ENCODE measurements at regions not wholly inside any gene's neighbourhood (a gene's known extent, or its start where the extent isn't known, plus 50 kb on each side); places are given as distances from the start of the nearest gene placed in this dataset.

DNA sequence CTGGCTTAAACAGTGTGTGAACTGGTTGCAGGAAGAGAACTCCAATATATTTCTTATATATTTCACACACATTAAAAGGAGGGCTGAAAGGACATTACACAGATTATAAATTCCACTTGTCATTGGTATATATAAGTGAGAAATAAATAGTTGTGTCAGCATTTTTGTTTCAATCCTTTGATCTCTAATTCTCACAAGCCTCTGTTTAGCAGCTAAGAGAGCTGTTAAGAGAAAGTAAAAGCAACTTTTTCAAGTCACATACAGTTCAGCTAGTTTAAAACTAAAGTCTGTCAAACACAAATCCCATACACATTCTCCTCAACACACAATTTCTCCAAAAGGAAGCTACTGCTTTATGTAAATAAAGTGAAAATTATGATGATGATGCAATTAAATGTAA, 70.5 kb upstream of the CCDC39 start:
- Histone ChIP-seq H3K9me3 (ENCODE audit: control insufficient read depth, insufficient read depth, low read depth, low read length) (no peaks in the 10 kb centered on the region), H3K4me1 (ENCODE audit: control insufficient read depth, insufficient read depth, low read length) (no peaks in the 10 kb centered on the region), H3K4me3 (ENCODE audit: low read depth, low read length) (no peak overlapping the region), H3K36me3 (ENCODE audit: control insufficient read depth in 2 of 2, insufficient read depth in 1 of 2, low read length in 2 of 2) (no peaks in the 10 kb centered on the region), H3K27ac (ENCODE audit: extremely low read depth, low read depth, low read length) (no peak overlapping the region)
- CTCF ChIA-PET = no interaction called here
- TF ChIP-seq, protein P1, sequence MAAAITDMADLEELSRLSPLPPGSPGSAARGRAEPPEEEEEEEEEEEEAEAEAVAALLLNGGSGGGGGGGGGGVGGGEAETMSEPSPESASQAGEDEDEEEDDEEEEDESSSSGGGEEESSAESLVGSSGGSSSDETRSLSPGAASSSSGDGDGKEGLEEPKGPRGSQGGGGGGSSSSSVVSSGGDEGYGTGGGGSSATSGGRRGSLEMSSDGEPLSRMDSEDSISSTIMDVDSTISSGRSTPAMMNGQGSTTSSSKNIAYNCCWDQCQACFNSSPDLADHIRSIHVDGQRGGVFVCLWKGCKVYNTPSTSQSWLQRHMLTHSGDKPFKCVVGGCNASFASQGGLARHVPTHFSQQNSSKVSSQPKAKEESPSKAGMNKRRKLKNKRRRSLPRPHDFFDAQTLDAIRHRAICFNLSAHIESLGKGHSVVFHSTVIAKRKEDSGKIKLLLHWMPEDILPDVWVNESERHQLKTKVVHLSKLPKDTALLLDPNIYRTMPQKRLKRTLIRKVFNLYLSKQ (tag by site-specific recombination; IDR thresholded peaks at IDR 0.05; ENCODE audit: borderline replicate concordance) = no peak
- TF ChIP-seq, protein P2, sequence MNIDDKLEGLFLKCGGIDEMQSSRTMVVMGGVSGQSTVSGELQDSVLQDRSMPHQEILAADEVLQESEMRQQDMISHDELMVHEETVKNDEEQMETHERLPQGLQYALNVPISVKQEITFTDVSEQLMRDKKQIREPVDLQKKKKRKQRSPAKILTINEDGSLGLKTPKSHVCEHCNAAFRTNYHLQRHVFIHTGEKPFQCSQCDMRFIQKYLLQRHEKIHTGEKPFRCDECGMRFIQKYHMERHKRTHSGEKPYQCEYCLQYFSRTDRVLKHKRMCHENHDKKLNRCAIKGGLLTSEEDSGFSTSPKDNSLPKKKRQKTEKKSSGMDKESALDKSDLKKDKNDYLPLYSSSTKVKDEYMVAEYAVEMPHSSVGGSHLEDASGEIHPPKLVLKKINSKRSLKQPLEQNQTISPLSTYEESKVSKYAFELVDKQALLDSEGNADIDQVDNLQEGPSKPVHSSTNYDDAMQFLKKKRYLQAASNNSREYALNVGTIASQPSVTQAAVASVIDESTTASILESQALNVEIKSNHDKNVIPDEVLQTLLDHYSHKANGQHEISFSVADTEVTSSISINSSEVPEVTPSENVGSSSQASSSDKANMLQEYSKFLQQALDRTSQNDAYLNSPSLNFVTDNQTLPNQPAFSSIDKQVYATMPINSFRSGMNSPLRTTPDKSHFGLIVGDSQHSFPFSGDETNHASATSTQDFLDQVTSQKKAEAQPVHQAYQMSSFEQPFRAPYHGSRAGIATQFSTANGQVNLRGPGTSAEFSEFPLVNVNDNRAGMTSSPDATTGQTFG (tag by site-specific recombination; IDR thresholded peaks at IDR 0.05; ENCODE audit: borderline replicate concordance) = no peak
- TF ChIP-seq ZNF423 (tag by site-specific recombination; IDR thresholded peaks at IDR 0.05) = no peak
- no peak for TF ChIP-seq ZNF292 (tag by site-specific recombination; IDR thresholded peaks at IDR 0.05; ENCODE audit: borderline replicate concordance, low read depth)
- no peak for TF ChIP-seq FEZF1 (tag by site-specific recombination; IDR thresholded peaks at IDR 0.05)
- POLR2A ChIA-PET = no interaction called here

DNA sequence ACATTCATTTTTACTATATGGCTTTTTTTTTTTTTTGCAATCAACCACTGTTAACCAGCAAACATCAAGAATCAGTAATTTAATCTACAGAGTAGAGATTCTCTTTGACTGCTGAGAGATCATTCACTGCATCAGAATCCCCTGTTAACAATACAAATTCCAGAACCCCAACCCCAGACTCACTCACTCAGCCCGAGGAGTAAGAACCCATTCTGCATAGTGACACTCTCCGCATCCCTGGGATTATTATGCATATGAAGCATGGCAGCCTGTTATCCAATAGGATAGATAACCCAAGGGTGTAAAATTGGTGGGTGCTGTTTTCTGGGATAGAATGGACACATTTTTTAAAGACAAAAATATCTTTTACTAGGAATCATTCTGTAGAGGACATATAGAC, 76.3 kb upstream of the CCDC39 start:
- TF ChIP-seq ZNF549 (tag by site-specific recombination; IDR thresholded peaks at IDR 0.05) = no peak
- TF ChIP-seq, protein P3, sequence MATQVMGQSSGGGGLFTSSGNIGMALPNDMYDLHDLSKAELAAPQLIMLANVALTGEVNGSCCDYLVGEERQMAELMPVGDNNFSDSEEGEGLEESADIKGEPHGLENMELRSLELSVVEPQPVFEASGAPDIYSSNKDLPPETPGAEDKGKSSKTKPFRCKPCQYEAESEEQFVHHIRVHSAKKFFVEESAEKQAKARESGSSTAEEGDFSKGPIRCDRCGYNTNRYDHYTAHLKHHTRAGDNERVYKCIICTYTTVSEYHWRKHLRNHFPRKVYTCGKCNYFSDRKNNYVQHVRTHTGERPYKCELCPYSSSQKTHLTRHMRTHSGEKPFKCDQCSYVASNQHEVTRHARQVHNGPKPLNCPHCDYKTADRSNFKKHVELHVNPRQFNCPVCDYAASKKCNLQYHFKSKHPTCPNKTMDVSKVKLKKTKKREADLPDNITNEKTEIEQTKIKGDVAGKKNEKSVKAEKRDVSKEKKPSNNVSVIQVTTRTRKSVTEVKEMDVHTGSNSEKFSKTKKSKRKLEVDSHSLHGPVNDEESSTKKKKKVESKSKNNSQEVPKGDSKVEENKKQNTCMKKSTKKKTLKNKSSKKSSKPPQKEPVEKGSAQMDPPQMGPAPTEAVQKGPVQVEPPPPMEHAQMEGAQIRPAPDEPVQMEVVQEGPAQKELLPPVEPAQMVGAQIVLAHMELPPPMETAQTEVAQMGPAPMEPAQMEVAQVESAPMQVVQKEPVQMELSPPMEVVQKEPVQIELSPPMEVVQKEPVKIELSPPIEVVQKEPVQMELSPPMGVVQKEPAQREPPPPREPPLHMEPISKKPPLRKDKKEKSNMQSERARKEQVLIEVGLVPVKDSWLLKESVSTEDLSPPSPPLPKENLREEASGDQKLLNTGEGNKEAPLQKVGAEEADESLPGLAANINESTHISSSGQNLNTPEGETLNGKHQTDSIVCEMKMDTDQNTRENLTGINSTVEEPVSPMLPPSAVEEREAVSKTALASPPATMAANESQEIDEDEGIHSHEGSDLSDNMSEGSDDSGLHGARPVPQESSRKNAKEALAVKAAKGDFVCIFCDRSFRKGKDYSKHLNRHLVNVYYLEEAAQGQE (tag by site-specific recombination; IDR thresholded peaks at IDR 0.05) = no peak
- TF ChIP-seq, protein P4, sequence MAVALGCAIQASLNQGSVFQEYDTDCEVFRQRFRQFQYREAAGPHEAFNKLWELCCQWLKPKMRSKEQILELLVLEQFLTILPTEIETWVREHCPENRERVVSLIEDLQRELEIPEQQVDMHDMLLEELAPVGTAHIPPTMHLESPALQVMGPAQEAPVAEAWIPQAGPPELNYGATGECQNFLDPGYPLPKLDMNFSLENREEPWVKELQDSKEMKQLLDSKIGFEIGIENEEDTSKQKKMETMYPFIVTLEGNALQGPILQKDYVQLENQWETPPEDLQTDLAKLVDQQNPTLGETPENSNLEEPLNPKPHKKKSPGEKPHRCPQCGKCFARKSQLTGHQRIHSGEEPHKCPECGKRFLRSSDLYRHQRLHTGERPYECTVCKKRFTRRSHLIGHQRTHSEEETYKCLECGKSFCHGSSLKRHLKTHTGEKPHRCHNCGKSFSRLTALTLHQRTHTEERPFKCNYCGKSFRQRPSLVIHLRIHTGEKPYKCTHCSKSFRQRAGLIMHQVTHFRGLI (tag by site-specific recombination; IDR thresholded peaks at IDR 0.05) = no peak
- no peak for TF ChIP-seq ZBTB1 (tag by site-specific recombination; IDR thresholded peaks at IDR 0.05)
- no peak for TF ChIP-seq ZIC2 (tag by site-specific recombination; IDR thresholded peaks at IDR 0.05)
- TF ChIP-seq ZNF202 (tag by site-specific recombination; IDR thresholded peaks at IDR 0.05; ENCODE audit: borderline replicate concordance) = no peak
- no peak for TF ChIP-seq ZNF473 (tag by site-specific recombination; IDR thresholded peaks at IDR 0.05)
- TF ChIP-seq ZNF791 (tag by site-specific recombination; IDR thresholded peaks at IDR 0.05) = no peak
- no peak for TF ChIP-seq ZNF561 (tag by site-specific recombination; IDR thresholded peaks at IDR 0.05; ENCODE audit: borderline replicate concordance)
- TF ChIP-seq, protein P5, sequence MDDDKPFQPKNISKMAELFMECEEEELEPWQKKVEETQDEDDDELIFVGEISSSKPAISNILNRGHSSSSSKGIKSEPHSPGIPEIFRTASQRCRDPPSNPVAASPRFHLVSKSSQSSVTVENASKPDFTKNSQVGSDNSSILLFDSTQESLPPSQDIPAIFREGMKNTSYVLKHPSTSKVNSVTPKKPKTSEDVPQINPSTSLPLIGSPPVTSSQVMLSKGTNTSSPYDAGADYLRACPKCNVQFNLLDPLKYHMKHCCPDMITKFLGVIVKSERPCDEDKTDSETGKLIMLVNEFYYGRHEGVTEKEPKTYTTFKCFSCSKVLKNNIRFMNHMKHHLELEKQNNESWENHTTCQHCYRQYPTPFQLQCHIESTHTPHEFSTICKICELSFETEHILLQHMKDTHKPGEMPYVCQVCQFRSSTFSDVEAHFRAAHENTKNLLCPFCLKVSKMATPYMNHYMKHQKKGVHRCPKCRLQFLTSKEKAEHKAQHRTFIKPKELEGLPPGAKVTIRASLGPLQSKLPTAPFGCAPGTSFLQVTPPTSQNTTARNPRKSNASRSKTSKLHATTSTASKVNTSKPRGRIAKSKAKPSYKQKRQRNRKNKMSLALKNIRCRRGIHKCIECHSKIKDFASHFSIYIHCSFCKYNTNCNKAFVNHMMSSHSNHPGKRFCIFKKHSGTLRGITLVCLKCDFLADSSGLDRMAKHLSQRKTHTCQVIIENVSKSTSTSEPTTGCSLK (tag by site-specific recombination; IDR thresholded peaks at IDR 0.05) = no peak
- TF ChIP-seq, protein P6, sequence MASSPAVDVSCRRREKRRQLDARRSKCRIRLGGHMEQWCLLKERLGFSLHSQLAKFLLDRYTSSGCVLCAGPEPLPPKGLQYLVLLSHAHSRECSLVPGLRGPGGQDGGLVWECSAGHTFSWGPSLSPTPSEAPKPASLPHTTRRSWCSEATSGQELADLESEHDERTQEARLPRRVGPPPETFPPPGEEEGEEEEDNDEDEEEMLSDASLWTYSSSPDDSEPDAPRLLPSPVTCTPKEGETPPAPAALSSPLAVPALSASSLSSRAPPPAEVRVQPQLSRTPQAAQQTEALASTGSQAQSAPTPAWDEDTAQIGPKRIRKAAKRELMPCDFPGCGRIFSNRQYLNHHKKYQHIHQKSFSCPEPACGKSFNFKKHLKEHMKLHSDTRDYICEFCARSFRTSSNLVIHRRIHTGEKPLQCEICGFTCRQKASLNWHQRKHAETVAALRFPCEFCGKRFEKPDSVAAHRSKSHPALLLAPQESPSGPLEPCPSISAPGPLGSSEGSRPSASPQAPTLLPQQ (tag by site-specific recombination; IDR thresholded peaks at IDR 0.05) = no peak
- no peak for TF ChIP-seq ZNF311 (tag by site-specific recombination; IDR thresholded peaks at IDR 0.05; ENCODE audit: borderline replicate concordance)
- Histone ChIP-seq H3K4me3 (ENCODE audit: low read depth, low read length) (no peak overlapping the region), H3K27ac (ENCODE audit: extremely low read depth, low read depth, low read length) (no peak overlapping the region), H3K36me3 (ENCODE audit: control insufficient read depth in 2 of 2, insufficient read depth in 1 of 2, low read length in 2 of 2) (no peaks in the 10 kb centered on the region), H3K9me3 (ENCODE audit: control insufficient read depth, insufficient read depth, low read depth, low read length) (no peaks in the 10 kb centered on the region), H3K4me1 (ENCODE audit: control insufficient read depth, insufficient read depth, low read length) (no peaks in the 10 kb centered on the region)
- ChIA-PET CTCF (interaction anchor here (0.6 kb wide), 1 partner anchor 63 kb away, joined by 4 read pairs; no protein-coding TSS in a partner anchor), POLR2A (no interaction called here)

Measured in HEK293 (cell line).